ENCODE measurements at regions not wholly inside any gene's neighbourhood (a gene's known extent, or its start where the extent isn't known, plus 50 kb on each side); places are given as distances from the start of the nearest gene placed in this dataset.

- TF ChIP-seq CTCF (IDR thresholded peaks at IDR 0.05) (no peak), POLR2A (IDR thresholded peaks at IDR 0.05) (no peak)
These were observed 258.5 kb upstream of the DDX18 start for GRCh38 chr2:117555965-117556364.

Data from Peyer's patch (tissue), 4 donors.